ENCODE measurements at regions not wholly inside any gene's neighbourhood (a gene's known extent, or its start where the extent isn't known, plus 50 kb on each side); places are given as distances from the start of the nearest gene placed in this dataset.

DNA sequence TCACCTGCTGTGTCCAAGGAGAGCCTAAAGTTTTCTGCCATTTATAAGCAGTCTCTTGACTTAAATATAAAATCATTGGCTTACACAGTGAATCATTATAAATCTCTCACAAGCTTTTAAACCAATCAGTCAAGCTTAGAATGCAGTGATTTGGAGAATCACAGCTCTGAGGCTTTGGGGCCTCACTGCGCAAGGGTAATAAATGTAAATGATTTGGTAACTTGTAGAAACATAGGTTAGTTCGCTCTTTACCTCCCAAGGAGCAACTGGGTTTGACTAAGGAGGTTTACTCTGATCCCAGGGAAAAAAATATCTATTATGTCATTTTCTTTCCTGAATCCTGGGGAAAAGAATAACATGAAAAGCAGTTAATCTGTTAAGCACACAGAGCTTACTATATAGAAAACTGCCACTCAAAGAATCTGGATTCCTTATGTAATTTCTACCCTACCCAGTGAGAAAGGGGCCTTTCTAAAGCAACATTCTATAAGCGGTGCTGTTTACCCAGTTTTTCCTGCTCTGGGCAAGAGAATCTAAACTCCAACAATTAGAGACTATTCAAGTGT lies 128.2 kb downstream of the MZT1 start:
- TF ChIP-seq, protein P1, sequence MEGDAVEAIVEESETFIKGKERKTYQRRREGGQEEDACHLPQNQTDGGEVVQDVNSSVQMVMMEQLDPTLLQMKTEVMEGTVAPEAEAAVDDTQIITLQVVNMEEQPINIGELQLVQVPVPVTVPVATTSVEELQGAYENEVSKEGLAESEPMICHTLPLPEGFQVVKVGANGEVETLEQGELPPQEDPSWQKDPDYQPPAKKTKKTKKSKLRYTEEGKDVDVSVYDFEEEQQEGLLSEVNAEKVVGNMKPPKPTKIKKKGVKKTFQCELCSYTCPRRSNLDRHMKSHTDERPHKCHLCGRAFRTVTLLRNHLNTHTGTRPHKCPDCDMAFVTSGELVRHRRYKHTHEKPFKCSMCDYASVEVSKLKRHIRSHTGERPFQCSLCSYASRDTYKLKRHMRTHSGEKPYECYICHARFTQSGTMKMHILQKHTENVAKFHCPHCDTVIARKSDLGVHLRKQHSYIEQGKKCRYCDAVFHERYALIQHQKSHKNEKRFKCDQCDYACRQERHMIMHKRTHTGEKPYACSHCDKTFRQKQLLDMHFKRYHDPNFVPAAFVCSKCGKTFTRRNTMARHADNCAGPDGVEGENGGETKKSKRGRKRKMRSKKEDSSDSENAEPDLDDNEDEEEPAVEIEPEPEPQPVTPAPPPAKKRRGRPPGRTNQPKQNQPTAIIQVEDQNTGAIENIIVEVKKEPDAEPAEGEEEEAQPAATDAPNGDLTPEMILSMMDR (IDR thresholded peaks at IDR 0.05), result no peak
- intact Hi-C loops (cut with DNase I, micrococcal nuclease), result no loop called here
- no peak for ATAC-seq (ENCODE audit: poor library complexity)
- H3K36me3 ChIP-seq (ENCODE audit: insufficient read depth, low read length), result no peaks in the 10 kb centered on the region
- Mint-ChIP-seq H3K4me1 (ENCODE audit: low read depth) (no peaks in the 10 kb centered on the region), H3K9me3 (no peaks in the 10 kb centered on the region), H3K4me3 (no peak overlapping the region), H3K27ac (no peak overlapping the region), H3K27me3 (no peaks in the 10 kb centered on the region), H3K36me3 (ENCODE audit: low read depth) (no peaks in the 10 kb centered on the region)
- H3K27ac ChIP-seq (ENCODE audit: low read depth in 1 of 2, low read length in 2 of 2), result no peak overlapping the region
- H3K27me3 ChIP-seq (ENCODE audit: control insufficient read depth in 1 of 2, insufficient read depth in 2 of 2, low read length in 2 of 2), result no peaks in the 10 kb centered on the region
- no peaks in the 10 kb centered on the region for H3K9me3 ChIP-seq (ENCODE audit: control insufficient read depth in 1 of 2, insufficient read depth in 1 of 2, low read length in 2 of 2)
- POLR2A ChIA-PET, result no interaction called here
- CTCF ChIA-PET, result no interaction called here
- no peak for DNase-seq
- H3K4me1 ChIP-seq (ENCODE audit: insufficient read depth, low read length), result no peaks in the 10 kb centered on the region
- H3K4me3 ChIP-seq (ENCODE audit: low read length), result no peak overlapping the region

DNA sequence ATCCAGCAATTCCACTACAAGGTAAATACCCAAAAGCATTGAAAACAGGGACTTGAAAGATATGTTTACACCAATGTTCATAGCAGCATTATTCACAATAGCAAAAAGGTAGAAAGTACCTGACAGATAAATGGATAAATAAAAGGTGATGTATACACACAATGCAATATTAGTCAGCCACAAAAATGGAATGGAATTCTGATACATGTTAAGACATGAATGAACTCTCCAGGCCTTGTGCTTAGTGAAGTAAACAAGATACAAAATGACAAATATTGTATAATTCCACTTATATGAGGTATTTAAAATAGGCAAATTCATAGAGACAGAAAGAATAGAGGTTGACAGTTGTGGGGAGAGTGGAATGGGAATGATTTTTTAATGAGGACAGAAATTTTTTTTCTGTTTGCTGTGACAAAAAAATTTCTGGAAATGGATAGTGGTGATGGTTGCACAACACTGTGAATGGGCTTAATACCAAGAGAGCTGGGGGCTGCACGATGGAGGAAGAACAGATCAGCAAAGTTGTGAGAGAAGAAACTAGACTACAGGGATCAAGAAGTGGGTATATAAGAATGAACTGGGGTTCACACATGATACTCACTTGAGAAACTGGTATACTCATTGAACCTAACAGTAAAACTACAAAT lies 137.2 kb downstream of the MZT1 start:
- no peak for ATAC-seq (ENCODE audit: poor library complexity)
- ChIA-PET POLR2A (no interaction called here), CTCF (no interaction called here)
- Mint-ChIP-seq H3K27me3 (peaks cover 10% of the 10 kb centered on the region), H3K4me1 (ENCODE audit: low read depth) (no peaks in the 10 kb centered on the region), H3K27ac (no peak overlapping the region), H3K36me3 (ENCODE audit: low read depth) (no peaks in the 10 kb centered on the region), H3K4me3 (no peak overlapping the region), H3K9me3 (peaks cover 5% of the 10 kb centered on the region)
- intact Hi-C loops (cut with DNase I, micrococcal nuclease), result no loop called here
- Histone ChIP-seq H3K36me3 (ENCODE audit: insufficient read depth, low read length) (no peaks in the 10 kb centered on the region), H3K27ac (ENCODE audit: low read depth in 1 of 2, low read length in 2 of 2) (no peak overlapping the region), H3K9me3 (ENCODE audit: control insufficient read depth in 1 of 2, insufficient read depth in 1 of 2, low read length in 2 of 2) (no peaks in the 10 kb centered on the region), H3K4me1 (ENCODE audit: insufficient read depth, low read length) (no peaks in the 10 kb centered on the region), H3K4me3 (ENCODE audit: low read length) (no peak overlapping the region), H3K27me3 (ENCODE audit: control insufficient read depth in 1 of 2, insufficient read depth in 2 of 2, low read length in 2 of 2) (no peaks in the 10 kb centered on the region)
- TF ChIP-seq, protein P1 (IDR thresholded peaks at IDR 0.05), result no peak
- no peak for DNase-seq

DNA sequence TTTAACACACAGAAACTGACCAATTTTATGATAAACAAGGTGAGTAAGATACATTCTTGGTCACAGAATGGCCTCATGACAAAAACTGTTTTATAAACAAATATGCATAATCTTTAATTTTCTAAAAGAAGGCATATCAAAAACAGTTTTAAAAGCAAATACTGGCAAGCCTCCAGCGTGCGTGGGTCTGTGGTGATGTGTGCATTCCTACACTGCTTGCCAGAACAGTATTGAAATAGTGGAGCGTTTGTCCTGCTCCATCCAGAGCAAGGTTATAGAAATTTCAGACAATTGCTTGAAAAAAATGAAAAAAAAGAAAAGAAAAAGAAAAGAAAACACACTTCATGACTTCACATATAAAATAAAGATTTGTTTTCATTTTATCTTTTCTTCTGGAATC lies 140.9 kb downstream of the MZT1 start:
- ChIA-PET CTCF (no interaction called here), POLR2A (no interaction called here)
- Mint-ChIP-seq H3K9me3 (peaks cover 5% of the 10 kb centered on the region), H3K4me3 (no peak overlapping the region), H3K27ac (no peak overlapping the region), H3K36me3 (ENCODE audit: low read depth) (no peaks in the 10 kb centered on the region), H3K4me1 (ENCODE audit: low read depth) (no peaks in the 10 kb centered on the region), H3K27me3 (peaks cover 11% of the 10 kb centered on the region)
- Histone ChIP-seq H3K9me3 (ENCODE audit: control insufficient read depth in 1 of 2, insufficient read depth in 1 of 2, low read length in 2 of 2) (no peaks in the 10 kb centered on the region), H3K4me3 (ENCODE audit: low read length) (no peak overlapping the region), H3K36me3 (ENCODE audit: insufficient read depth, low read length) (no peaks in the 10 kb centered on the region), H3K27ac (ENCODE audit: low read depth in 1 of 2, low read length in 2 of 2) (no peak overlapping the region), H3K4me1 (ENCODE audit: insufficient read depth, low read length) (no peaks in the 10 kb centered on the region), H3K27me3 (ENCODE audit: control insufficient read depth in 1 of 2, insufficient read depth in 2 of 2, low read length in 2 of 2) (no peaks in the 10 kb centered on the region)
- DNase-seq (no peak), ATAC-seq (ENCODE audit: poor library complexity) (no peak)
- intact Hi-C loops (cut with DNase I, micrococcal nuclease), result no loop called here
- TF ChIP-seq, protein P1 (IDR thresholded peaks at IDR 0.05), result no peak
